GM12892 (cell line): ENCODE measurements at regions not wholly inside any gene's neighbourhood (a gene's known extent, or its start where the extent isn't known, plus 50 kb on each side); places are given as distances from the start of the nearest gene placed in this dataset.

Source experiments
- DNase-seq: peaks from one replicate; pipeline ENCODE4 v3.0.0; 2011; ENCODE audit not compliant: insufficient read length
- FAIRE-seq: peaks from 2 replicates; lab custom pipeline; 2011; peaks lifted over from hg19 to GRCh38; lab: Jason Lieb, UNC
- POLR2A ChIP-seq: IDR thresholded peaks from 2 replicates; pipeline ENCODE4 v1.6.1; 2011; ENCODE audit warnings: low read depth, low read length, control low read depth
- POLR2AphosphoS5 ChIP-seq: IDR thresholded peaks from 2 replicates; pipeline ENCODE4 v1.6.1; 2011; ENCODE audit warnings: low read depth, low read length, control low read depth
- TAF1 ChIP-seq: IDR thresholded peaks from 2 replicates; pipeline ENCODE4 v1.6.1; 2011; ENCODE audit warnings: low read depth, mild to moderate bottlenecking, control low read depth, low read length, borderline replicate concordance

DNA sequence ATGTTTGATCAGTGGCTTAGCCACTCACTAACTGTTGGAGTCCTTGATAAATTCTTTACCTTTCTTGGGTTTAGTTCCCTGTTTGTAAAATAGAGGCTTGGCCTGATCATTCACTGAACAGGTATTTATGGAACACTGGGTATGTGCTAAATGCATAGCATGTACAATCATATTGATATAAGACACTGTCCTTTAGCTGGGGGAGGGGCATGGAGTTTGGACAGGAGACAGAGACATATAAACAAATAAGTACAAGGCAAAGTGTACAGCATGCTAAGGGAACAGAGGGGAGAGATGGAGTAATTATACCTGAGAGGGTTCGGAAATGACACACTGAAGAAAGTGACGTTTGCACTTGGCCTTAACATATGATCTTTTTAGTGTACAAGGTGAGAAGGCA lies 124.3 kb upstream of the CACNA1E start:
- no peak for TF ChIP-seq POLR2A
- no peak for TF ChIP-seq TAF1
- no peak for TF ChIP-seq POLR2AphosphoS5
- FAIRE-seq, result no peak
- DNase-seq, result no peak

- FAIRE-seq (no peak), DNase-seq (no peak)
- TF ChIP-seq POLR2A (no peak), TAF1 (no peak), POLR2AphosphoS5 (no peak)
These were observed 118.5 kb upstream of the CACNA1E start for GRCh38 chr1:181364801-181365200.

DNA sequence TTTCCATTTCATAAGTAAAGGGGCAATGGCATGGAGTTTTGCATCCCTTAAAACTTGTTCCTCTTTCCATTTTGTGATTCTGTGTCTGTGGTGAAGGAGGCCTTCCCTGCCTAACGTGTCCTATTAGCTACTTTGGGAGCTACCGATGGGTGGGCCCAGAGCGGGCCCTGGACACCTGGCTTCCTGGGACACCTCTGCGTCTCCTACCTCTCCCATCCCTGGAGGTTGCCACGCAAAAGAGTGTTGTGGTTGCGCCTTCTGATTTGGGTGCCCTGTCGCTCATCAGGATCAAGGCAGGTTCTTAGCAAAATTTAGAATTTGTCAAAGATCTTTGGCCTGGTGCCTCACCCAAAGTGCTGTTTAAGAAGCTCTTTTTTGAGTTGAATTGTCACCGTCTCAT lies 116.4 kb upstream of the CACNA1E start:
- DNase-seq, result no peak

GRCh38 chr1:181369416-181369815 lies 113.9 kb upstream of the CACNA1E start:
- TF ChIP-seq POLR2A, result no peak
- no peak for DNase-seq
- FAIRE-seq, result no peak

More for the DNA sequence above, 116.4 kb upstream of the CACNA1E start:
- no peak for FAIRE-seq
- TF ChIP-seq TAF1 (no peak), POLR2A (no peak), POLR2AphosphoS5 (no peak)

GRCh38 chr1:181383695-181384094 lies 99.6 kb upstream of the CACNA1E start:
- FAIRE-seq (no peak), DNase-seq (no peak)
- TF ChIP-seq POLR2A (no peak), TAF1 (no peak)

DNA sequence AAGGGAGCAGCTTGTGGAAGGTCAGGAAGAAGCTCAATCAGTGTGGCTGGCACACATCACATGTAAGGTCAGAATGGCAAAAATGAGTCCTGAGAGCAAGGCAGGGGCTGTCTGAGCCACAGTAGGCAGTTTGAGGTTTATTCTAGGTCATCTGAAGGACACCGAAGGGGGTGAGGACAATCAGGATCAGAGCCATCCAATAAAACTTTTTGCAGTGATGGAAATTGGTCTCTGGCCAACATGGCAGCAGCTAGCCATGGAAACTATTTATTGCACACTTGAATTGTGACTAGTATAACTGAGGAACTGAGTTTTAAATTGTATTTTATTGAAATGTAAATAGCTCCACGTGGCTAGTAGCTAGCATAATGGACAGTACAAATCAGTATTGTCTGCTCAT lies 97.0 kb upstream of the CACNA1E start:
- TF ChIP-seq POLR2A (no peak), POLR2AphosphoS5 (no peak), TAF1 (no peak)
- no peak for FAIRE-seq
- no peak for DNase-seq

GRCh38 chr1:181386951-181387350 lies 96.4 kb upstream of the CACNA1E start:
- no peak for TF ChIP-seq POLR2AphosphoS5
- no peak for TF ChIP-seq TAF1
- TF ChIP-seq POLR2A, result no peak
- FAIRE-seq, result no peak
- no peak for DNase-seq

- TF ChIP-seq POLR2A, result no peak
- FAIRE-seq (no peak), DNase-seq (no peak)
These were observed 95.6 kb upstream of the CACNA1E start for GRCh38 chr1:181387702-181388101.

DNA sequence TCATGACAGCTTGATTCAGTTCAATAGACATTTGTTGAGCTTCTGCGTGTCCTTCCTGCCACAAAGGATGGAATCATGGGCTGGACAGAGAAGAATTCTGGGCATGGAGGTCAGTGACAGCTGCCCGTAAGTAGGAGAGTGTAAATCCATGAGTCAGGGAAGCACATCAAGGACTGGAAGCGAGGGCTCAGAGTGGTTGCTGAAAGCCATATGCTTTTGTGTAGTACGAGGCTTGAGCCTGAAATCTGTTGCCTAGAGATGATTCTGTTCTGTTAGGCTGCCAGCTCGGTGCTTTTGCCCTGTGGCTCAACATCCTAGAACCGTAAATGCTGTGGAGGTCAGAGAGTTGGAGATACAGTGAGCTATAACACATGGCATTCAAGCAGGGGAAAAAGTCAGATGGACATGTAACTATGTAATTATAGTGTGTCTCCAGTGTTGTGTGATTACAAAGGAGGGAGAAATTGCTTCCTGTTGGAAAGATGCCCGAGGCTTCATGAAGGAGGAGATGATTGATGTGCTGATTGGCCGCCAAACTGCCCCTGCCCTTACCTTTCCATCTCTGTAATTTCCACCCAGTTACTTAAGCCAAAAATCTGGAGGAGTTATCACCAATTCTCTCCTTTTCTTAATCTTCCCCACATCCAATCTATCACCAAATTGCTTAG lies 92.8 kb upstream of the CACNA1E start:
- TF ChIP-seq POLR2A (no peak), POLR2AphosphoS5 (no peak), TAF1 (no peak)
- FAIRE-seq (no peak), DNase-seq (no peak)

- FAIRE-seq, result no peak
- TF ChIP-seq POLR2A (no peak), TAF1 (no peak), POLR2AphosphoS5 (no peak)
- DNase-seq, result no peak
These were observed 91.9 kb upstream of the CACNA1E start for GRCh38 chr1:181391301-181391900.

DNA sequence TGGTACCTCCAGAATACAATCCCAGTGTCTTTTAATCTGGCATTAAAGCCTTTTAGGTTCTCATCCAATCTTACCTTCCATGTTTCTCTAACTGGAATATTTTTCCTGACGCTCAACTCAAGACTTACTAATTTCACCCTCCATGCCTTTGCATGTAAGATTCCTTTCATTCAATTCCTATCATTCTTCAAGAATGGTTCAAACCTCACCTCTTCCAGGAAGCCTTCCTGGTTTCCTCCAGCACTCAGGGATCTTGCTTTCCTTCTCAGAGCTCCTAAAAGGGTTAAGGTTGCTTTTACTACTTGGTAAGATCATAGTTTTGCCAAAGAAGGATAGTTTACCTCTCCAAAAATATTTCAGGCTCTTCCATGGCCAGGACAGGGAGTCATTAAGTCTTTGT lies 91.2 kb upstream of the CACNA1E start:
- FAIRE-seq (no peak), DNase-seq (no peak)
- no peak for TF ChIP-seq POLR2A
- TF ChIP-seq TAF1, result no peak
- no peak for TF ChIP-seq POLR2AphosphoS5

DNA sequence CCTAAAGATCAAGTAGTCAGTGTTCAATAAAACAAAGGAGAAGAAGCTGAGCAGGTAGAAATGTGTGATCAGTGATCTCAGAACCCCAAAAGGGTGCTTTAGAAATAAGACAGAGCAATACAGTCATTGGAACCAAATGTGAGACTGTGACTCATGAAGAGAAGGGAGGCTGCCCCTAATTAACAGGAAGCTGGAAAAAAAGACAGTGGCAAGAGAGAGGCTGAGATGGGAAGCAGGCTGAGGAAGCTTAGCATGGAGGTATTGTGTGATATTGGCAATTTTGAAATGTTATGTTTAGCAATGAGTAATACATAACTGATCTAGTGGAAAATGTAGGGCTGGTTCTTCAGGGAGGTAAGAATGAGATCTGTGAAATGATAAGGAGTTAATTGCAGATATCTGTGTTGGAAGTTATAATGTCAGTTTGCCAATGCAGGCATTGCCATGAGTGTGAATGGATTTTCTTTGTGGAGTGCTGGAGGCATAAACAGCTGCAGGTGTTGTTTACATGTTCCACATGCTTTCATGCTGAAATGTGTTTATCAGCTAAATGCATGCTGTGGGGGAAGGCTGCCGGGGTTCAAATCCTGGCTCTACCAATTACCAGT lies 90.6 kb upstream of the CACNA1E start:
- DNase-seq (no peak), FAIRE-seq (no peak)
- TF ChIP-seq TAF1, result no peak
- TF ChIP-seq POLR2A, result no peak
- no peak for TF ChIP-seq POLR2AphosphoS5

- DNase-seq, result no peak
- TF ChIP-seq POLR2AphosphoS5, result no peak
- no peak for TF ChIP-seq POLR2A
- no peak for TF ChIP-seq TAF1
- no peak for FAIRE-seq
These were observed 88.6 kb upstream of the CACNA1E start for GRCh38 chr1:181394766-181395165.
